ENCODE measurements at regions not wholly inside any gene's neighbourhood (a gene's known extent, or its start where the extent isn't known, plus 50 kb on each side); places are given as distances from the start of the nearest gene placed in this dataset.

- WGBS (ENCODE audit: insufficient coverage, low coverage, missing lambda C conversion rate), result 0% methylated on average over 5 of the region's 5 CpGs
- DNase-seq (ENCODE audit: extremely low read depth in 1 of 4, low spot score in 3 of 4) (no peak), FAIRE-seq (no peak), ATAC-seq (no peak)
- no peaks in the 10 kb centered on the region for H3K79me2 ChIP-seq (ENCODE audit: control insufficient read depth, insufficient read depth, low read length)
- POLR2A ChIA-PET, result no interaction called here
- H3K4me2 ChIP-seq (ENCODE audit: insufficient read depth, low read length), result no peak overlapping the region
- no peaks in the 10 kb centered on the region for H3K9me1 ChIP-seq (ENCODE audit: control insufficient read depth, insufficient read depth, low read length)
- peaks cover 0 to 5% of the 10 kb centered on the region in 2 experiments; a peak in 2 of 5 replicates for H3K27me3 ChIP-seq (ENCODE audit: control insufficient read depth in 2 of 2, insufficient read depth in 2 of 2, low read length in 2 of 2)
- CTCF ChIA-PET (ENCODE audit: low intra/inter-chr PET ratio), result no interaction called here
- H2AFZ ChIP-seq (ENCODE audit: low read depth, low read length), result no peak overlapping the region
- H3K27ac ChIP-seq (ENCODE audit: extremely low read depth, low read depth, low read length), result no peak overlapping the region
- H3K4me3 ChIP-seq, result no peak overlapping the region
- in situ Hi-C loops (cut with MboI), result no loop called here
- H3K36me3 ChIP-seq (ENCODE audit: control insufficient read depth, insufficient read depth, low read length), result no peaks in the 10 kb centered on the region
- H3K9ac ChIP-seq (ENCODE audit: insufficient read depth in 1 of 2, low read depth in 2 of 2, low read length in 2 of 2), result no peak overlapping the region
- H4K20me1 ChIP-seq (replicated peaks; ENCODE audit: control insufficient read depth, insufficient read depth, low read length), result no peaks in the 10 kb centered on the region
- no peak for TF ChIP-seq ASH1L (IDR thresholded peaks at IDR 0.05; ENCODE audit: borderline replicate concordance, low read depth, partially characterized antibody)
- no peak for TF ChIP-seq GABPA (tag; conservative IDR thresholded peaks at IDR 0.05; ENCODE audit: low read depth)
- no peak for TF ChIP-seq GTF2B (IDR thresholded peaks at IDR 0.05; ENCODE audit: extremely low read depth, insufficient read length)
- TF ChIP-seq, protein P1, sequence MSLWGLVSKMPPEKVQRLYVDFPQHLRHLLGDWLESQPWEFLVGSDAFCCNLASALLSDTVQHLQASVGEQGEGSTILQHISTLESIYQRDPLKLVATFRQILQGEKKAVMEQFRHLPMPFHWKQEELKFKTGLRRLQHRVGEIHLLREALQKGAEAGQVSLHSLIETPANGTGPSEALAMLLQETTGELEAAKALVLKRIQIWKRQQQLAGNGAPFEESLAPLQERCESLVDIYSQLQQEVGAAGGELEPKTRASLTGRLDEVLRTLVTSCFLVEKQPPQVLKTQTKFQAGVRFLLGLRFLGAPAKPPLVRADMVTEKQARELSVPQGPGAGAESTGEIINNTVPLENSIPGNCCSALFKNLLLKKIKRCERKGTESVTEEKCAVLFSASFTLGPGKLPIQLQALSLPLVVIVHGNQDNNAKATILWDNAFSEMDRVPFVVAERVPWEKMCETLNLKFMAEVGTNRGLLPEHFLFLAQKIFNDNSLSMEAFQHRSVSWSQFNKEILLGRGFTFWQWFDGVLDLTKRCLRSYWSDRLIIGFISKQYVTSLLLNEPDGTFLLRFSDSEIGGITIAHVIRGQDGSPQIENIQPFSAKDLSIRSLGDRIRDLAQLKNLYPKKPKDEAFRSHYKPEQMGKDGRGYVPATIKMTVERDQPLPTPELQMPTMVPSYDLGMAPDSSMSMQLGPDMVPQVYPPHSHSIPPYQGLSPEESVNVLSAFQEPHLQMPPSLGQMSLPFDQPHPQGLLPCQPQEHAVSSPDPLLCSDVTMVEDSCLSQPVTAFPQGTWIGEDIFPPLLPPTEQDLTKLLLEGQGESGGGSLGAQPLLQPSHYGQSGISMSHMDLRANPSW (CRISPR knock-in tag; IDR thresholded peaks at IDR 0.05), result no peak
- no peak for TF ChIP-seq ZEB2 (IDR thresholded peaks at IDR 0.05)
- no peak for TF ChIP-seq PML (IDR thresholded peaks at IDR 0.05; ENCODE audit: low read length)
- TF ChIP-seq ZNF280A (IDR thresholded peaks at IDR 0.05; ENCODE audit: low read depth, partially characterized antibody), result no peak
- TF ChIP-seq RBBP5 (IDR thresholded peaks at IDR 0.05; ENCODE audit: borderline replicate concordance, insufficient read depth, low read length, poor library complexity, severe bottlenecking), result no peak
- TF ChIP-seq, protein P2, sequence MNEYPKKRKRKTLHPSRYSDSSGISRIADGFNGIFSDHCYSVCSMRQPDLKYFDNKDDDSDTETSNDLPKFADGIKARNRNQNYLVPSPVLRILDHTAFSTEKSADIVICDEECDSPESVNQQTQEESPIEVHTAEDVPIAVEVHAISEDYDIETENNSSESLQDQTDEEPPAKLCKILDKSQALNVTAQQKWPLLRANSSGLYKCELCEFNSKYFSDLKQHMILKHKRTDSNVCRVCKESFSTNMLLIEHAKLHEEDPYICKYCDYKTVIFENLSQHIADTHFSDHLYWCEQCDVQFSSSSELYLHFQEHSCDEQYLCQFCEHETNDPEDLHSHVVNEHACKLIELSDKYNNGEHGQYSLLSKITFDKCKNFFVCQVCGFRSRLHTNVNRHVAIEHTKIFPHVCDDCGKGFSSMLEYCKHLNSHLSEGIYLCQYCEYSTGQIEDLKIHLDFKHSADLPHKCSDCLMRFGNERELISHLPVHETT (CRISPR knock-in tag; conservative IDR thresholded peaks at IDR 0.05 in 1 of 2, IDR thresholded peaks at IDR 0.05 in 1 of 2), result no peak
- TF ChIP-seq, protein P3, sequence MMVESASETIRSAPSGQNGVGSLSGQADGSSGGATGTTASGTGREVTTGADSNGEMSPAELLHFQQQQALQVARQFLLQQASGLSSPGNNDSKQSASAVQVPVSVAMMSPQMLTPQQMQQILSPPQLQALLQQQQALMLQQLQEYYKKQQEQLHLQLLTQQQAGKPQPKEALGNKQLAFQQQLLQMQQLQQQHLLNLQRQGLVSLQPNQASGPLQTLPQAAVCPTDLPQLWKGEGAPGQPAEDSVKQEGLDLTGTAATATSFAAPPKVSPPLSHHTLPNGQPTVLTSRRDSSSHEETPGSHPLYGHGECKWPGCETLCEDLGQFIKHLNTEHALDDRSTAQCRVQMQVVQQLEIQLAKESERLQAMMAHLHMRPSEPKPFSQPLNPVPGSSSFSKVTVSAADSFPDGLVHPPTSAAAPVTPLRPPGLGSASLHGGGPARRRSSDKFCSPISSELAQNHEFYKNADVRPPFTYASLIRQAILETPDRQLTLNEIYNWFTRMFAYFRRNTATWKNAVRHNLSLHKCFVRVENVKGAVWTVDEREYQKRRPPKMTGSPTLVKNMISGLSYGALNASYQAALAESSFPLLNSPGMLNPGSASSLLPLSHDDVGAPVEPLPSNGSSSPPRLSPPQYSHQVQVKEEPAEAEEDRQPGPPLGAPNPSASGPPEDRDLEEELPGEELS (CRISPR knock-in tag; IDR thresholded peaks at IDR 0.05; ENCODE audit: borderline replicate concordance), result no peak
- no peak for TF ChIP-seq ZNF146 (CRISPR knock-in tag; IDR thresholded peaks at IDR 0.05; ENCODE audit: unreplicated experiment)
- TF ChIP-seq NR2C2 (CRISPR knock-in tag; IDR thresholded peaks at IDR 0.05), result no peak
- no peak for TF ChIP-seq NR2C2 (tag; IDR thresholded peaks at IDR 0.05)
- no peaks in the 10 kb centered on the region for H3K4me1 ChIP-seq (replicated peaks in 1 of 2; ENCODE audit: control insufficient read depth in 2 of 2, insufficient read depth in 2 of 2, low read length in 2 of 2)
- BruUV-seq (replicated peaks), result no TSS peak
- intact Hi-C loops (cut with micrococcal nuclease), result no loop called here
- H3K9me3 ChIP-seq (replicated peaks; ENCODE audit: control insufficient read depth, insufficient read depth, low read depth, low read length), result no peaks in the 10 kb centered on the region
Measured at GRCh38 chr18:75625966-75626365, 198.5 kb upstream of the SMIM21 start.

All from K562 (cell line).